ENCODE measurements at regions not wholly inside any gene's neighbourhood (a gene's known extent, or its start where the extent isn't known, plus 50 kb on each side); places are given as distances from the start of the nearest gene placed in this dataset.

GRCh38 chr7:130966246-130967009 is 232.4 kb upstream of the KLF14 start:
- no peak for DNase-seq
- intact Hi-C loops (cut with DNase I) = no loop called here
- ATAC-seq (ENCODE audit: poor library complexity) = no peak

- DNase-seq (no peak), ATAC-seq (ENCODE audit: poor library complexity) (no peak)
- intact Hi-C loops (cut with DNase I) = no loop called here
These were observed 236.2 kb upstream of the KLF14 start for GRCh38 chr7:130970196-130970595.

GRCh38 chr7:130970696-130971095 is 236.7 kb upstream of the KLF14 start:
- peak; percentile 32 for ATAC-seq (ENCODE audit: poor library complexity)
- DNase-seq = no peak
- intact Hi-C loops (cut with DNase I) = no loop called here

GRCh38 chr7:130971297-130971696 is 237.3 kb upstream of the KLF14 start:
- intact Hi-C loops (cut with DNase I) = no loop called here
- no peak for DNase-seq
- ATAC-seq (ENCODE audit: poor library complexity) = no peak

- intact Hi-C loops (cut with DNase I) = no loop called here
- DNase-seq = no peak
- ATAC-seq (ENCODE audit: poor library complexity) = no peak
These were observed 238.2 kb upstream of the KLF14 start for GRCh38 chr7:130972201-130972600.

GRCh38 chr7:130973637-130974036 is 239.6 kb upstream of the KLF14 start:
- ATAC-seq (ENCODE audit: poor library complexity) (no peak), DNase-seq (no peak)
- intact Hi-C loops (cut with DNase I) = no loop called here

- intact Hi-C loops (cut with DNase I) = no loop called here
- ATAC-seq (ENCODE audit: poor library complexity) = no peak
- DNase-seq = no peak
These were observed 240.2 kb upstream of the KLF14 start for GRCh38 chr7:130974169-130974568.

GRCh38 chr7:130974794-130975193 is 240.8 kb upstream of the KLF14 start:
- no peak for DNase-seq
- no peak for ATAC-seq (ENCODE audit: poor library complexity)
- intact Hi-C loops (cut with DNase I) = no loop called here

- intact Hi-C loops (cut with DNase I) = no loop called here
- DNase-seq (no peak), ATAC-seq (ENCODE audit: poor library complexity) (peak; percentile 7)
These were observed 241.7 kb upstream of the KLF14 start for GRCh38 chr7:130975731-130976130.

GRCh38 chr7:130982160-130982638 is 248.2 kb upstream of the KLF14 start:
- ATAC-seq (ENCODE audit: poor library complexity) (peak; percentile 42), DNase-seq (no peak)
- intact Hi-C loops (cut with DNase I) = no loop called here

GRCh38 chr7:130982651-130983050 is 248.6 kb upstream of the KLF14 start:
- ATAC-seq (ENCODE audit: poor library complexity) = no peak
- intact Hi-C loops (cut with DNase I) = no loop called here
- DNase-seq = no peak

- no peak for DNase-seq
- intact Hi-C loops (cut with DNase I) = no loop called here
These were observed 251.4 kb upstream of the KLF14 start for GRCh38 chr7:130985361-130985760.

GRCh38 chr7:130986261-130986690 is 252.3 kb upstream of the KLF14 start:
- intact Hi-C loops (cut with DNase I) = no loop called here
- peak; percentile 71 for ATAC-seq (ENCODE audit: poor library complexity)
- DNase-seq = no peak

More at GRCh38 chr7:130985361-130985760, 251.4 kb upstream of the KLF14 start:
- no peak for ATAC-seq (ENCODE audit: poor library complexity)

GRCh38 chr7:130987092-130987491 is 253.1 kb upstream of the KLF14 start:
- DNase-seq (no peak), ATAC-seq (ENCODE audit: poor library complexity) (no peak)
- intact Hi-C loops (cut with DNase I) = no loop called here

GRCh38 chr7:130988443-130988842 is 254.4 kb upstream of the KLF14 start:
- DNase-seq (no peak), ATAC-seq (ENCODE audit: poor library complexity) (no peak)
- intact Hi-C loops (cut with DNase I) = no loop called here

GRCh38 chr7:130989101-130989795 is 255.2 kb upstream of the KLF14 start:
- no peak for DNase-seq
- intact Hi-C loops (cut with DNase I) = no loop called here
- ATAC-seq (ENCODE audit: poor library complexity) = no peak

GRCh38 chr7:130990178-130990832 is 256.3 kb upstream of the KLF14 start:
- intact Hi-C loops (cut with DNase I) = no loop called here
- ATAC-seq (ENCODE audit: poor library complexity) (no peak), DNase-seq (no peak)

GRCh38 chr7:130993671-130994365 is 259.8 kb upstream of the KLF14 start:
- ATAC-seq (ENCODE audit: poor library complexity) (no peak), DNase-seq (no peak)
- intact Hi-C loops (cut with DNase I) = no loop called here
